Calu3 (cell line): ENCODE measurements at regions not wholly inside any gene's neighbourhood (a gene's known extent, or its start where the extent isn't known, plus 50 kb on each side); places are given as distances from the start of the nearest gene placed in this dataset.

ENCODE experiments used
- BruUV-seq: library from RNA; stranded (reverse); fragments of 400-500 nt; replicated peaks from 2 replicates; lab custom pipeline; 2021; lab: Mats Ljungman, UMichigan
- CTCF ChIA-PET: fragments of 300-600 bp; sonication (Branson Sonifier 250); formaldehyde crosslinking; loops from one replicate; lab custom pipeline; 2022; ENCODE audit warnings: antibody characterized with exemption; lab: Charles Lee
- DNase-seq: peaks from one replicate; pipeline ENCODE4 v3.0.0; 2022
- H3K27ac Mint-ChIP-seq: one replicate; pipeline ENCODE4 v1.8.0; 2022; ENCODE audit warnings: mixed read lengths; ENCODE audit not compliant: unreplicated experiment
- H3K27me3 Mint-ChIP-seq: one replicate; pipeline ENCODE4 v1.8.0; 2022; ENCODE audit warnings: mixed read lengths; ENCODE audit not compliant: unreplicated experiment
- H3K36me3 Mint-ChIP-seq: one replicate; pipeline ENCODE4 v1.8.0; 2022; ENCODE audit warnings: mild to moderate bottlenecking, moderate library complexity, mixed read lengths; ENCODE audit not compliant: insufficient read depth, unreplicated experiment
- H3K4me1 Mint-ChIP-seq: one replicate; pipeline ENCODE4 v1.8.0; 2022; ENCODE audit warnings: mild to moderate bottlenecking, low read depth, mixed read lengths; ENCODE audit not compliant: unreplicated experiment
- H3K4me3 Mint-ChIP-seq: one replicate; pipeline ENCODE4 v1.8.0; 2022; ENCODE audit warnings: mild to moderate bottlenecking, low read depth, moderate library complexity, mixed read lengths; ENCODE audit not compliant: unreplicated experiment
- H3K9me3 Mint-ChIP-seq: one replicate; pipeline ENCODE4 v1.8.0; 2022; ENCODE audit warnings: low read depth, mixed read lengths; ENCODE audit not compliant: unreplicated experiment
- intact Hi-C: fragments of 100-400 bp; cut with micrococcal nuclease; formaldehyde crosslinking; loops from one replicate; pipeline ENCODE4 v1.10.0; 2022; ENCODE audit not compliant: unreplicated experiment
- TF ChIP-seq, protein P1 (sequence below): fragments of 200-600 bp; IDR thresholded peaks from one replicate; pipeline ENCODE4 v1.8.0; 2022; ENCODE audit warnings: antibody characterized with exemption; ENCODE audit not compliant: unreplicated experiment

DNA sequence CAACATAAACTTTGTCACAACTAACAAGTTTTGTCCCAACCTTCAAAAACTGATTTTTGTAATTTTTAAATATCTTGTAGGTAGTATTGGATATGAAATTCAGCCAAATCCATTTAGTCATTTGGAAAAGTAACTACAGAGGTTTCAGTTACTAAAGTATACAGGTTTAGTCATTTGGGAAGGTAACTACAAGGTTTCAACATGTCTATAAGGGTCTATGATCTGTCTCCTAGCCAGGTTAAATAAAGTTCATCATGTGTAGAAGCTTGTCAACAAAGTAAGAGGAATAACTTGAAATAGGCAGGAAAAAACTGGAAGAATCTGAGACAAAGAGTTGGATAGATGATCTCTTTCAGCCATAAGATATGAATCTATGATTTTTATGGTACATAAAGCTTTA is 229.8 kb downstream of the COL12A1 start:
- CTCF ChIA-PET: no interaction called here
- no peaks in the 10 kb centered on the region for H3K4me1 Mint-ChIP-seq
- no TSS peak for BruUV-seq
- H3K36me3 Mint-ChIP-seq: no peaks in the 10 kb centered on the region
- DNase-seq: no peak
- H3K4me3 Mint-ChIP-seq: no peak overlapping the region
- H3K9me3 Mint-ChIP-seq: no peaks in the 10 kb centered on the region
- intact Hi-C loops: no loop called here
- no peak overlapping the region for H3K27ac Mint-ChIP-seq
- TF ChIP-seq, protein P1, sequence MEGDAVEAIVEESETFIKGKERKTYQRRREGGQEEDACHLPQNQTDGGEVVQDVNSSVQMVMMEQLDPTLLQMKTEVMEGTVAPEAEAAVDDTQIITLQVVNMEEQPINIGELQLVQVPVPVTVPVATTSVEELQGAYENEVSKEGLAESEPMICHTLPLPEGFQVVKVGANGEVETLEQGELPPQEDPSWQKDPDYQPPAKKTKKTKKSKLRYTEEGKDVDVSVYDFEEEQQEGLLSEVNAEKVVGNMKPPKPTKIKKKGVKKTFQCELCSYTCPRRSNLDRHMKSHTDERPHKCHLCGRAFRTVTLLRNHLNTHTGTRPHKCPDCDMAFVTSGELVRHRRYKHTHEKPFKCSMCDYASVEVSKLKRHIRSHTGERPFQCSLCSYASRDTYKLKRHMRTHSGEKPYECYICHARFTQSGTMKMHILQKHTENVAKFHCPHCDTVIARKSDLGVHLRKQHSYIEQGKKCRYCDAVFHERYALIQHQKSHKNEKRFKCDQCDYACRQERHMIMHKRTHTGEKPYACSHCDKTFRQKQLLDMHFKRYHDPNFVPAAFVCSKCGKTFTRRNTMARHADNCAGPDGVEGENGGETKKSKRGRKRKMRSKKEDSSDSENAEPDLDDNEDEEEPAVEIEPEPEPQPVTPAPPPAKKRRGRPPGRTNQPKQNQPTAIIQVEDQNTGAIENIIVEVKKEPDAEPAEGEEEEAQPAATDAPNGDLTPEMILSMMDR: no peak
- no peaks in the 10 kb centered on the region for H3K27me3 Mint-ChIP-seq

DNA sequence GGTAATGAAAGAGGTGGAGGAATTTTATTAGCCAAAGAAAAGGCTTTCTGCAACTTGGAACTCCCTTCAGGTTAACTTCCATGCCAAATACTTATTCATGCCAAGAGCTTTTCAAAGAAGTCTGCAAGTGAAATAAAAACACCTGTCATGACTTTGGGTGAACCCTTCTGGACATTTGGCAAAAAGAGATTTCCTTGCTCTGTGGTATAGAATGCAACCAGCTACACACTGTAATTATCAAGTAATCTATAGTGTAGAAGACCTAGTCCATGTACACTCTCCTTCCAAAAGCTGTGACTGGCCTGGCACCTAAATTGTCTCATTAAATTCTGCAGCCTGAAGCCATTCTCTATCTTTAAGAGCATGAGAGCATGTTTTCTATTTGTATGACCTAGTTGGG is 232.3 kb downstream of the COL12A1 start:
- BruUV-seq: no TSS peak
- no peaks in the 10 kb centered on the region for H3K9me3 Mint-ChIP-seq
- no peak overlapping the region for H3K27ac Mint-ChIP-seq
- H3K4me3 Mint-ChIP-seq: no peak overlapping the region
- CTCF ChIA-PET: no interaction called here
- no peak for DNase-seq
- H3K36me3 Mint-ChIP-seq: no peaks in the 10 kb centered on the region
- peaks cover 17% of the 10 kb centered on the region for H3K4me1 Mint-ChIP-seq
- TF ChIP-seq, protein P1: no peak
- H3K27me3 Mint-ChIP-seq: no peaks in the 10 kb centered on the region
- intact Hi-C loops: no loop called here

DNA sequence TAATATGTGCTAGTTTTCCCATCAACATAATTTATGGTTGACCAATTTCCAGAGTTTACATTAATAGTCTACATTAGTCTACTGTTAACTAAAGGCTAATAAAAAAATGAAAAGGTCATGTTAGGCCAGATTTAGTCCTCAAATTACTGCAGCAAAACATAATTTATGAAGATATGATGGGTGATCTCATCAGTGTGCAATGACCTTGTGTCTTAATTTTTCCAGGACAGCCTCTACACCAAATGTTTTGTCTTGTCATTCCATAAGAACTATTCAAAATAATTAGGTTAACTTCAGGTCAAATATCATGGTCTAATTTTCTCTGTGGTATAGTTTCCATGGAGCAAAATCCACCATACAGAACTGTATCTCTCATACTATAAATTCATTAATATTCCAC is 234.2 kb downstream of the COL12A1 start:
- H3K4me1 Mint-ChIP-seq: peaks cover 17% of the 10 kb centered on the region
- TF ChIP-seq, protein P1: no peak
- intact Hi-C loops: no loop called here
- no peak for DNase-seq
- BruUV-seq: no TSS peak
- no peaks in the 10 kb centered on the region for H3K36me3 Mint-ChIP-seq
- H3K27me3 Mint-ChIP-seq: no peaks in the 10 kb centered on the region
- CTCF ChIA-PET: no interaction called here
- no peak overlapping the region for H3K4me3 Mint-ChIP-seq
- H3K9me3 Mint-ChIP-seq: no peaks in the 10 kb centered on the region
- no peak overlapping the region for H3K27ac Mint-ChIP-seq

DNA sequence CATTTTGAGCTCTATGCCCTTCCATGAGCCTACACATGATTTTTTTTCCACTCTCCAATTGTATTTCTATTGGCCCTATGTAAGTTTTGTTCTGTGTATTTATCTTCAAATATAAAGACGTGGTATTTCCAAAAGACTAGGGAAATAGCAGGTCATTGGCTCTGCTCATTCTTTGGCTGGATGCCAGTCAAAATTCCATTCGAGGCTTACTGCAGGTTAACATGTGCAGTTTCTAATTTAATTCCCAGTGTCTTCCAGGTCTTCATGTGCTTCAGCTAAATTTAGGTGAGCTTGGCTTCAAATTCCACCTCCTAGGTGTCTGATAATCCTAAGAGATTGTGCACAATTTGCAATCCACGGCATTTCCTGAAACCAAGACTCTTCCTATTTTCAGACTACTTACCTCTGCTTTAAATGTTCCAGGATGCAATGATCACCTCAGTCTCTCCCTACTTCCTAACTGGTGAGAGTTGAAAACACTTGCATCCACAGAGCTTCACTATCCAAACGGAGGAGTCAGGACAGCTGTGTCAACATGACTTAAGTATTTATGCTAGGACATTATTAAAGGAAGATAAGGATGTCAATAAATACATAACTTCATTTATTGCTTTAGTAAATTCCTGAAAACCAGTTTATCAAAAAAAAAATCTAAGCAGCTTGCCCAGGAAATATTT is 236.1 kb downstream of the COL12A1 start:
- Mint-ChIP-seq H3K4me1 (peaks cover 17% of the 10 kb centered on the region), H3K27ac (no peak overlapping the region)

More for the DNA sequence above, 236.1 kb downstream of the COL12A1 start:
- TF ChIP-seq, protein P1: no peak
- no peak overlapping the region for H3K4me3 Mint-ChIP-seq
- peaks cover 2% of the 10 kb centered on the region for H3K9me3 Mint-ChIP-seq
- CTCF ChIA-PET: interaction anchor here (1.0 kb wide), 1 partner anchor 799 kb away, joined by 3 read pairs; no protein-coding TSS in a partner anchor
- DNase-seq: no peak
- H3K36me3 Mint-ChIP-seq: no peaks in the 10 kb centered on the region
- H3K27me3 Mint-ChIP-seq: no peaks in the 10 kb centered on the region
- no TSS peak for BruUV-seq
- intact Hi-C loops: no loop called here
